A549 (cell line): ENCODE measurements at regions not wholly inside any gene's neighbourhood (a gene's known extent, or its start where the extent isn't known, plus 50 kb on each side); places are given as distances from the start of the nearest gene placed in this dataset.

ENCODE experiments used
- BHLHE40 ChIP-seq: IDR thresholded peaks from 2 replicates; pipeline ENCODE4 v1.6.1; 2012; ENCODE audit warnings: low read depth, low read length, inconsistent platforms
- CHD2 ChIP-seq: fragments of 150-350 bp; IDR thresholded peaks from 2 replicates; pipeline ENCODE4 v1.6.1; 2014; ENCODE audit warnings: low read length; ENCODE audit not compliant: partially characterized antibody
- CHD4 ChIP-seq: fragments of 200-600 bp; sonication (generic); IDR thresholded peaks from 2 replicates; pipeline ENCODE4 v1.6.1; 2016; ENCODE audit warnings: antibody characterized with exemption, mild to moderate bottlenecking, borderline replicate concordance
- CTCF ChIP-seq: fragments of >200 bp; sonication (Bioruptor Twin); formaldehyde crosslinking; IDR thresholded peaks from 3 replicates; pipeline ENCODE4 v1.5.1; 2016
- HMGXB4 ChIP-seq: fragments of 250-450 bp; sonication (Bioruptor Pico); IDR thresholded peaks from 2 replicates; pipeline ENCODE4 v1.5.0; 2021; ENCODE audit warnings: mild to moderate bottlenecking, moderate library complexity, borderline replicate concordance
- MAX ChIP-seq: IDR thresholded peaks from 2 replicates; pipeline ENCODE4 v1.6.1; 2012
- NR3C1 ChIP-seq: fragments of >200 bp; sonication (Bioruptor Twin); formaldehyde crosslinking; IDR thresholded peaks from 3 replicates; pipeline ENCODE4 v1.6.1; 2017
- PHF8 ChIP-seq: fragments of 200-600 bp; sonication (generic); IDR thresholded peaks from 2 replicates; pipeline ENCODE4 v1.6.1; 2016; ENCODE audit warnings: low read depth, mild to moderate bottlenecking, antibody characterized with exemption, moderate library complexity, borderline replicate concordance
- POLR2A ChIP-seq: IDR thresholded peaks from 2 replicates; pipeline ENCODE4 v1.6.1; 2012; ENCODE audit warnings: mild to moderate bottlenecking, low read length
- RFX5 ChIP-seq: fragments of 450-650 bp; IDR thresholded peaks from 2 replicates; pipeline ENCODE4 v1.7.1; 2014; ENCODE audit warnings: antibody characterized with exemption, mild to moderate bottlenecking, moderate library complexity

- TF ChIP-seq PHF8 = no peak
- no peak for TF ChIP-seq CTCF
- no peak for TF ChIP-seq CHD2
- TF ChIP-seq POLR2A = no peak
- no peak for TF ChIP-seq NR3C1
- TF ChIP-seq MAX = no peak
- no peak for TF ChIP-seq CHD4
- TF ChIP-seq RFX5 = no peak
- TF ChIP-seq BHLHE40 = no peak
- no peak for TF ChIP-seq HMGXB4 (CRISPR knock-in tag)
Measured at GRCh38 chr1:177809819-177810218, 160.0 kb downstream of the SEC16B start.
